OCI-LY3 (cell line): ENCODE measurements at regions not wholly inside any gene's neighbourhood (a gene's known extent, or its start where the extent isn't known, plus 50 kb on each side); places are given as distances from the start of the nearest gene placed in this dataset.

Experiments
- CTCF ChIP-seq: fragments of 200-600, 300-600 bp; sonication (generic); IDR thresholded peaks from 2 replicates; pipeline ENCODE4 v1.5.1; 2014; ENCODE audit warnings: antibody characterized with exemption, low read length, low read depth
- EZH2phosphoT487 ChIP-seq: fragments of 200-600 bp; shearing (Covaris generic); IDR thresholded peaks from 2 replicates; pipeline ENCODE4 v1.6.1; 2018; ENCODE audit warnings: antibody characterized with exemption, mixed run types, low read depth

- TF ChIP-seq EZH2phosphoT487: no peak
- no peak for TF ChIP-seq CTCF
Observed at GRCh38 chr6:3569816-3570215, 113.0 kb upstream of the SLC22A23 start.
